ENCODE measurements at regions not wholly inside any gene's neighbourhood (a gene's known extent, or its start where the extent isn't known, plus 50 kb on each side); places are given as distances from the start of the nearest gene placed in this dataset.
"Not testable (repeated sequence)": the region's sequence is repeated elsewhere in the genome, so short reads cannot be mapped to it uniquely, and the experiment has no call there.

- DNase-seq: peak in 1 of 2 donors; percentile 29
- Histone ChIP-seq H3K36me3 (no peaks in the 10 kb centered on the region), H3K27me3 (no peaks in the 10 kb centered on the region)
These were observed 61.9 kb upstream of the ZCCHC2 start for GRCh38 chr18:62460851-62461300.

GRCh38 chr18:62461591-62461990, 61.2 kb upstream of the ZCCHC2 start:
- intact Hi-C loops (cut with DNase I): no loop called here
- no peaks in the 10 kb centered on the region for H3K9me3 ChIP-seq
- WGBS, 2 donors: 92 to 100% methylated on average over 1 of the region's 1 CpG
- no peak for DNase-seq
- H3K4me3 ChIP-seq (replicated peaks in 1 of 3): no peak overlapping the region
- H3K36me3 ChIP-seq: no peaks in the 10 kb centered on the region
- H3K27ac ChIP-seq: no peak overlapping the region
- peaks cover 0 to 17% of the 10 kb centered on the region in 2 donors for H3K4me1 ChIP-seq
- no peaks in the 10 kb centered on the region for H3K27me3 ChIP-seq
- TF ChIP-seq CTCF (IDR thresholded peaks at IDR 0.05): no peak
- TF ChIP-seq POLR2A (IDR thresholded peaks at IDR 0.05): no peak

More at GRCh38 chr18:62460851-62461300, 61.9 kb upstream of the ZCCHC2 start:
- peak overlapping the region in 1 of 3 donors; percentile 19 for H3K27ac ChIP-seq
- peaks cover 0 to 17% of the 10 kb centered on the region in 2 donors for H3K4me1 ChIP-seq
- intact Hi-C loops (cut with DNase I): no loop called here
- H3K9me3 ChIP-seq: no peaks in the 10 kb centered on the region
- no peak for TF ChIP-seq CTCF (IDR thresholded peaks at IDR 0.05)
- no peak for TF ChIP-seq POLR2A (IDR thresholded peaks at IDR 0.05)
- WGBS, 2 donors: 88 to 92% methylated on average over 1 of the region's 1 CpG
- no peak overlapping the region for H3K4me3 ChIP-seq (replicated peaks in 1 of 3)

GRCh38 chr18:62464266-62464665, 58.6 kb upstream of the ZCCHC2 start:
- Histone ChIP-seq H3K4me3 (replicated peaks in 1 of 3) (no peak overlapping the region), H3K4me1 (peaks cover 0 to 7% of the 10 kb centered on the region in 2 donors), H3K36me3 (no peaks in the 10 kb centered on the region), H3K9me3 (no peaks in the 10 kb centered on the region), H3K27ac (no peak overlapping the region), H3K27me3 (no peaks in the 10 kb centered on the region)
- TF ChIP-seq POLR2A (IDR thresholded peaks at IDR 0.05) (no peak), CTCF (IDR thresholded peaks at IDR 0.05) (no peak)
- 83 to 100% methylated on average over 1 of the region's 1 CpG for WGBS, 2 donors
- intact Hi-C loops (cut with DNase I): no loop called here
- DNase-seq: no peak

- intact Hi-C loops (cut with DNase I); H3K36me3 ChIP-seq; H3K4me1 ChIP-seq; DNase-seq; H3K27ac ChIP-seq; H3K4me3 ChIP-seq (replicated peaks in 1 of 3); H3K27me3 ChIP-seq; H3K9me3 ChIP-seq: not testable (repeated sequence)
- 93 to 95% methylated on average over 5 of the region's 5 CpGs for WGBS, 2 donors
These were observed 53.7 kb upstream of the ZCCHC2 start for GRCh38 chr18:62469131-62469530.

Measured in thyroid gland (tissue), 4 donors.